H1 (cell line): ENCODE measurements at regions not wholly inside any gene's neighbourhood (a gene's known extent, or its start where the extent isn't known, plus 50 kb on each side); places are given as distances from the start of the nearest gene placed in this dataset.

Experiments used
- ATF2 ChIP-seq: IDR thresholded peaks from 2 replicates; pipeline ENCODE4 v1.6.1; 2012; ENCODE audit warnings: low read length, inconsistent platforms
- BACH1 ChIP-seq: IDR thresholded peaks from 2 replicates; pipeline ENCODE4 v1.6.1; 2012; ENCODE audit warnings: low read length, improper control_type of control experiment
- BCL11A ChIP-seq, 2 experiments: IDR thresholded peaks; one replicate each; pipeline ENCODE4 v1.6.1; 2011; ENCODE audit warnings: low read depth in 2 of 2, low read length in 2 of 2, mild to moderate bottlenecking in 2 of 2
- HDAC6 ChIP-seq: IDR thresholded peaks from one replicate; pipeline ENCODE4 v1.7.1; 2012; ENCODE audit warnings: low read depth, mild to moderate bottlenecking, inconsistent platforms, low read length, moderate library complexity
- POU5F1 ChIP-seq: IDR thresholded peaks from 2 replicates; pipeline ENCODE4 v1.6.1; 2011; ENCODE audit warnings: low read depth, mild to moderate bottlenecking, low read length, moderate library complexity
- TF ChIP-seq, protein P1 (sequence below): IDR thresholded peaks from 2 replicates; pipeline ENCODE4 v1.6.1; 2011; ENCODE audit warnings: low read length, improper control_type of control experiment
- TF ChIP-seq, protein P2 (sequence below): IDR thresholded peaks from 2 replicates; pipeline ENCODE4 v1.6.1; 2012; ENCODE audit warnings: inconsistent platforms

DNA sequence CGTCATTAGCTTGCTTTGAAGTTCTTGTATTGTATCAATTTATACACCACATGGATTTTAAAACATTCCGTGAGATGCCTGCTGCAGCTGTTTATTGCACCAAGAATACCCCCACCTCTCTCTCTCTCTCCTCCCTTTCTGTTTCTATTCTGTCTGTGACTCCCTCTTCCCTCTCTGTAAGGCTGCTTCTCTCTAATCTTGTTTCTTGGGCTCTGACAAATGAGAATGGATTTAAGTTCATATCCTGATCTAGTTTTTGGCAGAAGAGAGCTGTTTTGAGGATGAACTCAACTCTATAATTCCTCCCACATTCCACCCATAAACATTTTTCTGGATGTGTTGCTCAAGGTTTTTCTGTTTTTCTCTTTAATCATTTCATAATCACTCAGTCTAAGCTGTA lies 144.3 kb upstream of the FRY start (continued):
- TF ChIP-seq, protein P1, sequence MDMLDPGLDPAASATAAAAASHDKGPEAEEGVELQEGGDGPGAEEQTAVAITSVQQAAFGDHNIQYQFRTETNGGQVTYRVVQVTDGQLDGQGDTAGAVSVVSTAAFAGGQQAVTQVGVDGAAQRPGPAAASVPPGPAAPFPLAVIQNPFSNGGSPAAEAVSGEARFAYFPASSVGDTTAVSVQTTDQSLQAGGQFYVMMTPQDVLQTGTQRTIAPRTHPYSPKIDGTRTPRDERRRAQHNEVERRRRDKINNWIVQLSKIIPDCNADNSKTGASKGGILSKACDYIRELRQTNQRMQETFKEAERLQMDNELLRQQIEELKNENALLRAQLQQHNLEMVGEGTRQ: no peak
- no peak for TF ChIP-seq HDAC6
- TF ChIP-seq BCL11A (IDR thresholded peaks at IDR 0.05; ENCODE audit: low read depth in 2 of 2, low read length in 2 of 2): no peak
- no peak for TF ChIP-seq ATF2
- no peak for TF ChIP-seq BACH1
- TF ChIP-seq, protein P2, sequence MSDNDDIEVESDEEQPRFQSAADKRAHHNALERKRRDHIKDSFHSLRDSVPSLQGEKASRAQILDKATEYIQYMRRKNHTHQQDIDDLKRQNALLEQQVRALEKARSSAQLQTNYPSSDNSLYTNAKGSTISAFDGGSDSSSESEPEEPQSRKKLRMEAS: no peak
- no peak for TF ChIP-seq POU5F1
